GM19395 (cell line): ENCODE measurements at regions not wholly inside any gene's neighbourhood (a gene's known extent, or its start where the extent isn't known, plus 50 kb on each side); places are given as distances from the start of the nearest gene placed in this dataset.

ENCODE experiments used
- ATAC-seq: cut with Tn5 transposase; IDR thresholded peaks from one replicate; pipeline ENCODE4 v1.9.1; 2021; ENCODE audit warnings: mild to moderate bottlenecking, moderate library complexity; ENCODE audit not compliant: unreplicated experiment

GRCh38 chr5:29780401-29780800 is 1413.1 kb upstream of the CDH6 start:
- ATAC-seq, result no peak

- ATAC-seq, result no peak
Measured at GRCh38 chr5:29779141-29779540, 1414.3 kb upstream of the CDH6 start.

- no peak for ATAC-seq
Measured at GRCh38 chr5:29777373-29777772, 1416.1 kb upstream of the CDH6 start.

- no peak for ATAC-seq
Measured at GRCh38 chr5:29770936-29771335, 1422.5 kb upstream of the CDH6 start.

- ATAC-seq, result no peak
Measured at GRCh38 chr5:29769474-29769873, 1424.0 kb upstream of the CDH6 start.

GRCh38 chr5:29758986-29759421 is 1434.5 kb upstream of the CDH6 start:
- ATAC-seq, result no peak

- ATAC-seq, result no peak
Measured at GRCh38 chr5:29750453-29750852, 1443.0 kb upstream of the CDH6 start.

GRCh38 chr5:29744618-29745017 is 1448.9 kb upstream of the CDH6 start:
- no peak for ATAC-seq

GRCh38 chr5:29720954-29721353 is 1472.5 kb upstream of the CDH6 start:
- no peak for ATAC-seq

GRCh38 chr5:29719171-29719570 is 1474.3 kb upstream of the CDH6 start:
- no peak for ATAC-seq

- no peak for ATAC-seq
Measured at GRCh38 chr5:29715167-29715566, 1478.3 kb upstream of the CDH6 start.

GRCh38 chr5:29702875-29703274 is 1490.6 kb upstream of the CDH6 start:
- ATAC-seq, result no peak

- no peak for ATAC-seq
Measured at GRCh38 chr5:29701600-29701999, 1491.9 kb upstream of the CDH6 start.

- ATAC-seq, result no peak
Measured at GRCh38 chr5:29697785-29698414, 1495.6 kb upstream of the CDH6 start.

GRCh38 chr5:29697278-29697677 is 1496.2 kb upstream of the CDH6 start:
- ATAC-seq, result no peak

GRCh38 chr5:29672678-29673077 is 1520.8 kb upstream of the CDH6 start:
- no peak for ATAC-seq

GRCh38 chr5:29662876-29663275 is 1530.6 kb upstream of the CDH6 start:
- no peak for ATAC-seq

GRCh38 chr5:29654954-29655353 is 1538.5 kb upstream of the CDH6 start:
- no peak for ATAC-seq

GRCh38 chr5:29649321-29649720 is 1544.2 kb upstream of the CDH6 start:
- ATAC-seq, result no peak

- ATAC-seq, result no peak
Measured at GRCh38 chr5:29642601-29643000, 1550.9 kb upstream of the CDH6 start.

- ATAC-seq, result no peak
Measured at GRCh38 chr5:29614206-29614605, 1579.3 kb upstream of the CDH6 start.

- ATAC-seq, result no peak
Measured at GRCh38 chr5:29588236-29588635, 1605.2 kb upstream of the CDH6 start.

GRCh38 chr5:29587832-29588231 is 1605.7 kb upstream of the CDH6 start:
- no peak for ATAC-seq
